Ishikawa (cell line): ENCODE measurements at regions not wholly inside any gene's neighbourhood (a gene's known extent, or its start where the extent isn't known, plus 50 kb on each side); places are given as distances from the start of the nearest gene placed in this dataset.

Experiments used
- CEBPB ChIP-seq: IDR thresholded peaks from 2 replicates; pipeline ENCODE4 v1.6.1; 2012
- CREB1 ChIP-seq: IDR thresholded peaks from 2 replicates; pipeline ENCODE4 v1.6.1; 2012; ENCODE audit warnings: low read depth
- EGR1 ChIP-seq: IDR thresholded peaks from 2 replicates; pipeline ENCODE4 v1.6.1; 2012
- EP300 ChIP-seq: IDR thresholded peaks from 2 replicates; pipeline ENCODE4 v1.6.1; 2012; ENCODE audit warnings: borderline replicate concordance
- FOXM1 ChIP-seq: IDR thresholded peaks from 2 replicates; pipeline ENCODE4 v1.6.1; 2012; ENCODE audit warnings: low read depth, borderline replicate concordance
- NFIC ChIP-seq: IDR thresholded peaks from 2 replicates; pipeline ENCODE4 v1.6.1; 2012
- RAD21 ChIP-seq: IDR thresholded peaks from 2 replicates; pipeline ENCODE4 v1.6.1; 2012; ENCODE audit warnings: low read depth
- TAF1 ChIP-seq: IDR thresholded peaks from 2 replicates; pipeline ENCODE4 v1.6.1; 2012; ENCODE audit warnings: low read depth, mild to moderate bottlenecking
- TCF12 ChIP-seq: IDR thresholded peaks from 2 replicates; pipeline ENCODE4 v1.6.1; 2012; ENCODE audit warnings: low read depth
- TEAD4 ChIP-seq: IDR thresholded peaks from 2 replicates; pipeline ENCODE4 v1.6.1; 2012
- YY1 ChIP-seq: IDR thresholded peaks from 2 replicates; pipeline ENCODE4 v1.6.1; 2012; ENCODE audit warnings: low read depth
- ZBTB7A ChIP-seq: IDR thresholded peaks from 2 replicates; pipeline ENCODE4 v1.6.1; 2012; ENCODE audit warnings: low read depth
- TF ChIP-seq, protein P1 (sequence below): IDR thresholded peaks from 2 replicates; pipeline ENCODE4 v1.6.1; 2012; ENCODE audit warnings: low read depth, mild to moderate bottlenecking
- TF ChIP-seq, protein P2 (sequence below): IDR thresholded peaks from 2 replicates; pipeline ENCODE4 v1.6.1; 2012
- TF ChIP-seq, protein P3 (sequence below): IDR thresholded peaks from 2 replicates; pipeline ENCODE4 v1.6.1; 2012

DNA sequence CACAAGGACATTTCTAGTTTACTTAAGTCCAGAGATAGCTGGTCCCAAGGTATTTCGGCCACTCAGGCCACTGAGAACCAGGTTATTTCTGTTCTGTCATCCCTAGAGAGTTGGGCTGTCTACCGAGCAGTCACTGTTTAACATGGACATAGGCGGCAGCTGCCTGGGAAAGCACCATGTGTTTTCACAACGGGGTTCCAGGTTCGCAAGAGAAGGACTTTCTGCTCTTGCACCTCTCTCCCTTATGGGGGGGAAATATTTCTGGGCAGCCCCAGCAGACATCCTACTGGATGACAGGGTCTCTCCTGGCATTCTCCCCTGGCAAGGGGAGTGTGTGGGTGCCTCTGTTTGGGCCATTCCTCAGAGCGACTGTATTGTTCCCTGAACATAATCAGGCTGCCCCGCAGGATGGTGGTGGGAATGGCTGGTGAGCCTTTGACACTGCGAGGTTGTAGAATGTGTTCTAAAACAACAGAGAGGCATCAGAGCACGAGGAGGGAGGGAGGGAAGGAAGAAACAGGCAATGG, 64.4 kb upstream of the DUSP22 start:
- TF ChIP-seq NFIC (no peak), YY1 (no peak), EP300 (no peak), TEAD4 (no peak), EGR1 (no peak), RAD21 (no peak), CEBPB (no peak), ZBTB7A (no peak), TCF12 (no peak), TAF1 (no peak), FOXM1 (no peak), CREB1 (no peak)
- TF ChIP-seq, protein P1, sequence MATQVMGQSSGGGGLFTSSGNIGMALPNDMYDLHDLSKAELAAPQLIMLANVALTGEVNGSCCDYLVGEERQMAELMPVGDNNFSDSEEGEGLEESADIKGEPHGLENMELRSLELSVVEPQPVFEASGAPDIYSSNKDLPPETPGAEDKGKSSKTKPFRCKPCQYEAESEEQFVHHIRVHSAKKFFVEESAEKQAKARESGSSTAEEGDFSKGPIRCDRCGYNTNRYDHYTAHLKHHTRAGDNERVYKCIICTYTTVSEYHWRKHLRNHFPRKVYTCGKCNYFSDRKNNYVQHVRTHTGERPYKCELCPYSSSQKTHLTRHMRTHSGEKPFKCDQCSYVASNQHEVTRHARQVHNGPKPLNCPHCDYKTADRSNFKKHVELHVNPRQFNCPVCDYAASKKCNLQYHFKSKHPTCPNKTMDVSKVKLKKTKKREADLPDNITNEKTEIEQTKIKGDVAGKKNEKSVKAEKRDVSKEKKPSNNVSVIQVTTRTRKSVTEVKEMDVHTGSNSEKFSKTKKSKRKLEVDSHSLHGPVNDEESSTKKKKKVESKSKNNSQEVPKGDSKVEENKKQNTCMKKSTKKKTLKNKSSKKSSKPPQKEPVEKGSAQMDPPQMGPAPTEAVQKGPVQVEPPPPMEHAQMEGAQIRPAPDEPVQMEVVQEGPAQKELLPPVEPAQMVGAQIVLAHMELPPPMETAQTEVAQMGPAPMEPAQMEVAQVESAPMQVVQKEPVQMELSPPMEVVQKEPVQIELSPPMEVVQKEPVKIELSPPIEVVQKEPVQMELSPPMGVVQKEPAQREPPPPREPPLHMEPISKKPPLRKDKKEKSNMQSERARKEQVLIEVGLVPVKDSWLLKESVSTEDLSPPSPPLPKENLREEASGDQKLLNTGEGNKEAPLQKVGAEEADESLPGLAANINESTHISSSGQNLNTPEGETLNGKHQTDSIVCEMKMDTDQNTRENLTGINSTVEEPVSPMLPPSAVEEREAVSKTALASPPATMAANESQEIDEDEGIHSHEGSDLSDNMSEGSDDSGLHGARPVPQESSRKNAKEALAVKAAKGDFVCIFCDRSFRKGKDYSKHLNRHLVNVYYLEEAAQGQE, result no peak
- TF ChIP-seq, protein P2, sequence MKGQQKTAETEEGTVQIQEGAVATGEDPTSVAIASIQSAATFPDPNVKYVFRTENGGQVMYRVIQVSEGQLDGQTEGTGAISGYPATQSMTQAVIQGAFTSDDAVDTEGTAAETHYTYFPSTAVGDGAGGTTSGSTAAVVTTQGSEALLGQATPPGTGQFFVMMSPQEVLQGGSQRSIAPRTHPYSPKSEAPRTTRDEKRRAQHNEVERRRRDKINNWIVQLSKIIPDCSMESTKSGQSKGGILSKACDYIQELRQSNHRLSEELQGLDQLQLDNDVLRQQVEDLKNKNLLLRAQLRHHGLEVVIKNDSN, result no peak

DNA sequence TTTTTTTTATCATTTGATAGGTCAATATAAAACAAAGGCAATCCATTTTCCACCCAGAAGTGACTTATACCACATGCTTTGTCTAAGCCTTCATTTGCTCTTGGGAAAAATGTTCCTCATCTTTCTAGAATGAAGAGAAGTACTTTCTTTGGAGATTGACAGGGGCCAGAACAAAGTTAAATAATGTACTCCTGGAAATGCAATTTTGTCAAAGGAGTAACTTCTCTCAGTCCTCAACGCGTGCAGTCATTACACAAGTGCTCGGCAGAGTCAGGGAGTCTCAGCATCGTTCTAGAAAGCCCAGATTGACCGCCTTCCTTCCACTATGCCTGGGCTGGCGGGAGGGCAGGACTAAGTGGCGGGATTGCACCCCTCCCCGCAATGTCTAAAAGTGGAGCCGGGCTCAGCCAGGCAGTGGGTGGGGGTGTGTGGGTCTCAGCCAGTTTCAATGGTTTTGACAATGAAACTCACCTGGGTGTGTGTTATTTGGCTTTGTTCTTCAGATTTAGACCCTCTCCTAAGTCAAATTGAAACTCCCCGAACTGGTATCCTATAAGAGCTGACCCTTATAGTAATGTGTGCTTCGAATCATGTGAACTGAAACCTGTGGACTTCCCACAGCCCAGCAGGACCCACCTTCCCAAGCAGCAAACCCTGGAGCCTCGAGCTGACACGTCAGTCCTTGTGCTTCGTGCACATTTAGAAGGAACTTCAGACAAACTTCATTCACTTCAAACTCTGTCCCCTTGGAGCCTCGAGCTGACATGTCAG, 63.2 kb upstream of the DUSP22 start:
- no peak for TF ChIP-seq TEAD4
- no peak for TF ChIP-seq RAD21
- TF ChIP-seq NFIC, result no peak
- TF ChIP-seq CREB1, result no peak
- no peak for TF ChIP-seq CEBPB
- TF ChIP-seq EGR1, result no peak
- no peak for TF ChIP-seq TAF1
- TF ChIP-seq FOXM1, result no peak
- TF ChIP-seq EP300, result no peak
- TF ChIP-seq YY1, result no peak
- TF ChIP-seq, protein P3, sequence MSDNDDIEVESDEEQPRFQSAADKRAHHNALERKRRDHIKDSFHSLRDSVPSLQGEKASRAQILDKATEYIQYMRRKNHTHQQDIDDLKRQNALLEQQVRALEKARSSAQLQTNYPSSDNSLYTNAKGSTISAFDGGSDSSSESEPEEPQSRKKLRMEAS, result no peak
- TF ChIP-seq TCF12, result no peak
- TF ChIP-seq, protein P1, result no peak
- TF ChIP-seq, protein P2, result no peak
- TF ChIP-seq ZBTB7A, result no peak

DNA sequence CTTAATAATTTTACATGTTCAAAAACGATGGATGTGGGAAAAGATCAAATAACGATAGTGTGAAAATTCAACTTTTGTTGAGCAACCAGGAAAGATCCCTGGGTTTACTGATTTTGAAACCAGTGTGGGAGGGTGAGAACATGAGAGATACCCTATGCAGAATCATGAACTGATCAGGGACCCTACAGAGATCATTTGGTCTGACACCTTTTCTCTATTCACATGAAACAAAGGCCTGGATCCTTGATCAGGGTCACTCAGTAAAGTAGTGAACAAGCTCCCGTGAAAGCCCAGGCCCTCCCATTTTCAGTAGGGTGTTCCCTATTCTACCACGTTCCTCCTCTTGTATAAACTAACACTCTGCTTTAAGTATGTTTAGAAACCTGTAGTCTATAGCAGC, 60.5 kb upstream of the DUSP22 start:
- no peak for TF ChIP-seq TEAD4
- no peak for TF ChIP-seq NFIC
- no peak for TF ChIP-seq CREB1
- no peak for TF ChIP-seq ZBTB7A
- no peak for TF ChIP-seq YY1
- no peak for TF ChIP-seq RAD21
- TF ChIP-seq CEBPB, result no peak
- TF ChIP-seq EP300, result no peak
- TF ChIP-seq, protein P2, result no peak
- no peak for TF ChIP-seq TCF12
- TF ChIP-seq, protein P3, result no peak
- no peak for TF ChIP-seq FOXM1
- no peak for TF ChIP-seq TAF1
- TF ChIP-seq, protein P1, result no peak
- no peak for TF ChIP-seq EGR1
